ENCODE measurements at regions not wholly inside any gene's neighbourhood (a gene's known extent, or its start where the extent isn't known, plus 50 kb on each side); places are given as distances from the start of the nearest gene placed in this dataset.

DNA sequence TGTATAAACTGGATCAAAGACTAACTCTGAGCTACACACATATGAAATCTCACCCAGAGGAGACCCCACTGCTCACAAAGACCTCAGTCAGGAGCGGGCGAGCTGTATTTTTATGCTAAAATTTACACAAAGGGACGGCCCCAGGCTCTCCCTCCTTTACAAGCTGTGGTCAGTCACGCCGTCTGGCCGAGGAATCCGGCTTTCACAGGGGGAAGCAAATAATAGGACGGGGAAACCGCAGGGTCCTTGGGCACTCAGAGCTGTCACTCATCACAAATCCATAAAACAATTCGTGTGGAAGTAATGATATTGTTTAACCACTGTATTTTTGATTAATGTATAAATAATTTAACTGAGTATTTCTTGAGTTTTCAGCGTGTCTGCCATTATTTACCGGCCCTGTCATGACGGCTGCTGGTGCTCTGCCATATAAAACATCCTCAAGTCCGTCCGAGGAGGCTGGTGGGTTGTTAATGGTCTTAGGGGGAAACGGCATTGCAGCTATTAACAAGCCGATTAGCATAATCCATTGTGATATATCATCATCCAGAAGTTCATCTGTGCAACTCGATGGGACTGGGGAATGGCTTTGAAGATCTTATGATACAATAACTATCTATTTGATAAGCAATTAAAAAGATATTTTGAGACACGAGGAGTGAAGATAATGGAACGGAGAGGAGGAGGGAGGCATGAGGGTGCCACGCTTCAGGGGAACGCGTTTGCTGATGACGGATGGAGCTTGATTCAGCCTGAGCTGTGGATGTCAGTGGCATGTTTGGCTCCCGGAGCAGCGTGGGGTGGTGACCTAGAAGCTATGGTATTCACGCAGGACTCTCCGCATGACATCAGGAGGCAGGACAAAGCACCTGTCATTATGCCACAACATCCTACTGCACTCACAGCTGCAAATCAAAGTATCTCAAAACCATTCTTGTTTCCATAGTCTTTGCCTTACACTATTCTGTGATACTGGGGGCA, 150.9 kb downstream of the SHOX start:
- CTCF ChIA-PET: no interaction called here

DNA sequence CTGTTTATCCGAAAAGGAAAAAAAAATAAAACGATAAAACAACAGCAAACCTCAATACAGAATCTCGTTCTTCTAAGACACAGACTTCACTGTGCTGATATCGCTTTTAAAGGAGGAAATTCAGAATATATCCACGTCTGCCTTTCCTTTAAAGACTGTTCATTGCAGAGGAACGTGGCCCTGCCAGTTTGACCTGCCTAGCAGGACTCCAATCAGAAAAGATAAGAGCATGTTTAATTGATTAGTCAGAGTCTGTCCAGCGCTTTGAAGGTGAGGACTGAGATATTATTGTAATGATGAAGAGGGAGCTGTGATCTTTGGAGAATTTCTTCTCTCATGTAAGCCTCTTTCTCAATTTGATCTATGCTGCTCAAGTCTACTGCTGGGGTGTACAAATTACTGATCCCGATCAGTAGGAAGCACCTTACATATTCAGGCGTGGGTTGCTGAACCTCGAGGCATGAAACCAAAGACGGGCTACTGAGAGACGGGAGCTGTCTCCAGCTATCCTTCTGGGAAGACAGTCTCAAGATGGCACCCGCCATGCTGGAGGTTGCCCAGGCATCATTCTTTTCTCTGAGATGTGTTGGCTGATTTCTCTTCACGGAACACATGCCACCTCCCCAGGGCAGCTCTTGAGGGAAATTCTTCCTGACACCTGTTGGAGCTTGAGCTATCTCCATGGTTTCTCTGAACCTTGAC, 146.1 kb downstream of the SHOX start:
- ChIA-PET POLR2A (no interaction called here), CTCF (no interaction called here)
- no peak for DNase-seq (ENCODE audit: extremely low spot score)
- no peak for TF ChIP-seq FOXM1 (IDR thresholded peaks at IDR 0.05; ENCODE audit: borderline replicate concordance)
- no peak for TF ChIP-seq LEF1 (IDR thresholded peaks at IDR 0.05; ENCODE audit: borderline replicate concordance)
- TF ChIP-seq L3MBTL2 (conservative IDR thresholded peaks at IDR 0.05): no peak
- no peak for TF ChIP-seq ARNT (IDR thresholded peaks at IDR 0.05)
- no peak for TF ChIP-seq FOXK2 (IDR thresholded peaks at IDR 0.05)
- no peak for TF ChIP-seq HDGF (IDR thresholded peaks at IDR 0.05; ENCODE audit: borderline replicate concordance)
- TF ChIP-seq BHLHE40 (IDR thresholded peaks at IDR 0.05; ENCODE audit: borderline replicate concordance): no peak
- TF ChIP-seq TARDBP (IDR thresholded peaks at IDR 0.05): no peak
- TF ChIP-seq ZNF384 (IDR thresholded peaks at IDR 0.05): no peak
- TF ChIP-seq CTBP1 (IDR thresholded peaks at IDR 0.05; ENCODE audit: borderline replicate concordance): no peak
- TF ChIP-seq, protein P1, sequence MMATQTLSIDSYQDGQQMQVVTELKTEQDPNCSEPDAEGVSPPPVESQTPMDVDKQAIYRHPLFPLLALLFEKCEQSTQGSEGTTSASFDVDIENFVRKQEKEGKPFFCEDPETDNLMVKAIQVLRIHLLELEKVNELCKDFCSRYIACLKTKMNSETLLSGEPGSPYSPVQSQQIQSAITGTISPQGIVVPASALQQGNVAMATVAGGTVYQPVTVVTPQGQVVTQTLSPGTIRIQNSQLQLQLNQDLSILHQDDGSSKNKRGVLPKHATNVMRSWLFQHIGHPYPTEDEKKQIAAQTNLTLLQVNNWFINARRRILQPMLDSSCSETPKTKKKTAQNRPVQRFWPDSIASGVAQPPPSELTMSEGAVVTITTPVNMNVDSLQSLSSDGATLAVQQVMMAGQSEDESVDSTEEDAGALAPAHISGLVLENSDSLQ (IDR thresholded peaks at IDR 0.05): no peak
- no peak for TF ChIP-seq SP1 (IDR thresholded peaks at IDR 0.05)
- no peak for TF ChIP-seq ELF4 (IDR thresholded peaks at IDR 0.05)
- TF ChIP-seq NFRKB (IDR thresholded peaks at IDR 0.05): no peak

More for the DNA sequence above, 150.9 kb downstream of the SHOX start:
- POLR2A ChIA-PET: no interaction called here
- DNase-seq (ENCODE audit: extremely low spot score): no peak
- no peak for TF ChIP-seq FOXM1 (IDR thresholded peaks at IDR 0.05; ENCODE audit: borderline replicate concordance)
- TF ChIP-seq, protein P1 (IDR thresholded peaks at IDR 0.05): peak; percentile 76

DNA sequence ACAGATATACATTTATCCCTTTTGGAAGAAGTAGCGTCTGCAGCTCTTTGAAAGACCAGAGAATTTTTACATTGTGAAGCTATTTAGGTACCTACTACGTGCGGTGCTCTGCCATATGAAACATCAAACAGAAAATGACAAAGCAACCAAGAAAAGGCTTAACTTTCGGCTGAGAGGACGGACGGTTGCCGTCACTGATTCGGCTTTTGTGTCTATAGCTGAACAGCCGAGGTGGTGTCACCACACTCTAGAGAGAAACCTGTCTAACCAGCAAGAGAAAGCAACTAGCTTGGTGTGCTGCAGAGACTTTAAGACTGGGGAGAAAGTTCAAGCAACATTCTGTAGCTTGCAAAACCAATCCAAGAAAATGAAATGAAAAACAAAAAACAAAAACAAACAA, 145.5 kb downstream of the SHOX start:
- DNase-seq (ENCODE audit: extremely low spot score): no peak
- POLR2A ChIA-PET: no interaction called here
- CTCF ChIA-PET: no interaction called here
- no peak for TF ChIP-seq HDGF (IDR thresholded peaks at IDR 0.05; ENCODE audit: borderline replicate concordance)
- TF ChIP-seq L3MBTL2 (conservative IDR thresholded peaks at IDR 0.05): no peak

DNA sequence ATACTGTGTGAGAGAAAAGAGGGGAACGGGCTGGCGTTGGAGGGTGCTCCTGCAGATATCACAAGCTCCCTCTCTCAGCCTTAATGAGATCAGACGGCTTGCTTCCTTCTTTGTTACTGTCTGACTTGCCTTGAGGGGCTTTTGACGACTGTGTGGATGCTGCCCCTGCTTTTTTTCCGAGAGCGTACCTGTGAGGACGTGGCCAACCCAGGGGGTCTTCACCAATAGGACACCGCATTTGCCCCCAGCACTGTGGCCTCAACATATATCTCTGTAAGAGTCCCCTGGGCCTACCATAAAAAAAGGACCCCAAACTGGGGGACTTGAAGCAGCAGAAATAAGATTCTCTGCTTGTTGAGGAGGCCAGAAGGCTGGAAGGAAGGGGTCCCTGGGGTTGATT, 143.9 kb downstream of the SHOX start:
- ChIA-PET POLR2A (no interaction called here), CTCF (no interaction called here)
- no peak for TF ChIP-seq NFRKB (IDR thresholded peaks at IDR 0.05)
- TF ChIP-seq, protein P1 (IDR thresholded peaks at IDR 0.05): no peak
- no peak for TF ChIP-seq LEF1 (IDR thresholded peaks at IDR 0.05; ENCODE audit: borderline replicate concordance)
- TF ChIP-seq ARNT (IDR thresholded peaks at IDR 0.05): no peak
- TF ChIP-seq BHLHE40 (IDR thresholded peaks at IDR 0.05; ENCODE audit: borderline replicate concordance): no peak
- no peak for TF ChIP-seq ZNF384 (IDR thresholded peaks at IDR 0.05)
- TF ChIP-seq SUZ12 (IDR thresholded peaks at IDR 0.05): no peak
- TF ChIP-seq L3MBTL2 (conservative IDR thresholded peaks at IDR 0.05): no peak
- TF ChIP-seq CTBP1 (IDR thresholded peaks at IDR 0.05; ENCODE audit: borderline replicate concordance): no peak
- TF ChIP-seq SP1 (IDR thresholded peaks at IDR 0.05): no peak
- TF ChIP-seq TARDBP (IDR thresholded peaks at IDR 0.05): no peak
- no peak for TF ChIP-seq HDGF (IDR thresholded peaks at IDR 0.05; ENCODE audit: borderline replicate concordance)
- TF ChIP-seq FOXA1 (IDR thresholded peaks at IDR 0.05): no peak
- no peak for TF ChIP-seq ELF4 (IDR thresholded peaks at IDR 0.05)
- TF ChIP-seq FOXK2 (IDR thresholded peaks at IDR 0.05): no peak
- TF ChIP-seq FOXM1 (IDR thresholded peaks at IDR 0.05; ENCODE audit: borderline replicate concordance): no peak
- no peak for DNase-seq (ENCODE audit: extremely low spot score)

DNA sequence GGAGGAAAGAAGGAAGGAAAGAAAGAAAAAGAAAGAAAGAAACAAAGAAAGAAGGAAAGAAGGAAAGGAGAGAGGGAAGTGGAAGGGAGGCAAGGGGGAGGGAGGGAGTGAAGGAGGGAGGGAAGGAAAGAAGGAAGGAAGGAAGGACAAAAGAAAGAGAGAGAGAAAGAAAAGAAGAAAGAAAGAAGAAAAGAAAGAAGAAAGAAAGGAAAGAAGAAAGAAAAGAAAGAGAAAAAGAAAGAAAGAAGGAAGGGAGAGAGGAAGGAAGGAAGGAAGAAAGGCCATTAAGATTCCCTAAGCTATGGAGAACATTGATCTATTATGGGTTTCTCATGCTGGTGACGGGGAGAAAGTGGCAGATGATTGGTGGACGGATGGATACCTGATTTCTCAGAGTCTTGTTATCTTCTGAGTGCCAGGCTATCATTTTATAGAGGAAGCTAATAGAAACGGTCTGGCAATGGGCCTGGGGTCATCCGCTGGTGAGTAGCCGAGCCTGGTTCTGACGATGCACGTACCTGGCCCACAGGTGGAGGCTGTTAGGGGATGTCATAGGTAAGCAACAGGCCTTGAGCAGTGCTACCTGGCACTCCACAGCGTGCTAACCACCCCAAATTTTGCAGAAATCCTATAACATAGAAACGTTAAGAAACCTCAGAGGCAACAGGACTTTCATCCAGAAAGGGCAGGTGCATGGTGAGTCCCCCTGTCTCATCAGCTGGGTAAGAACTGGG, 142.9 kb downstream of the SHOX start:
- TF ChIP-seq SUZ12 (IDR thresholded peaks at IDR 0.05) (no peak), CTBP1 (IDR thresholded peaks at IDR 0.05; ENCODE audit: borderline replicate concordance) (no peak), FOXA1 (IDR thresholded peaks at IDR 0.05) (no peak), BHLHE40 (IDR thresholded peaks at IDR 0.05; ENCODE audit: borderline replicate concordance) (no peak), ZNF384 (IDR thresholded peaks at IDR 0.05) (no peak), ARNT (IDR thresholded peaks at IDR 0.05) (no peak), FOXM1 (IDR thresholded peaks at IDR 0.05; ENCODE audit: borderline replicate concordance) (no peak), FOXK2 (IDR thresholded peaks at IDR 0.05) (no peak), TARDBP (IDR thresholded peaks at IDR 0.05) (no peak), SP1 (IDR thresholded peaks at IDR 0.05) (no peak), LEF1 (IDR thresholded peaks at IDR 0.05; ENCODE audit: borderline replicate concordance) (no peak), NFRKB (IDR thresholded peaks at IDR 0.05) (no peak), L3MBTL2 (conservative IDR thresholded peaks at IDR 0.05) (no peak), HDGF (IDR thresholded peaks at IDR 0.05; ENCODE audit: borderline replicate concordance) (no peak)
- TF ChIP-seq, protein P1 (IDR thresholded peaks at IDR 0.05): no peak
- CTCF ChIA-PET: no interaction called here
- POLR2A ChIA-PET: no interaction called here
- DNase-seq (ENCODE audit: extremely low spot score): no peak
